ENCODE measurements at regions not wholly inside any gene's neighbourhood (a gene's known extent, or its start where the extent isn't known, plus 50 kb on each side); places are given as distances from the start of the nearest gene placed in this dataset.

- TF ChIP-seq POLR2A (IDR thresholded peaks at IDR 0.05) (no peak), CTCF (IDR thresholded peaks at IDR 0.05) (no peak)
- H3K27ac ChIP-seq: peak overlapping the region; percentile 25 to 66 (median 52)
- H3K36me3 ChIP-seq: no peaks in the 10 kb centered on the region
- H3K9me3 ChIP-seq: no peaks in the 10 kb centered on the region
- H3K4me1 ChIP-seq: peaks cover 18 to 84% (median 40%) of the 10 kb centered on the region in 3 donors
- 44 to 61% methylated on average over 4 to 9 of the region's 9 CpGs for WGBS, 2 donors
- intact Hi-C loops (cut with DNase I): no loop called here
- no peak for DNase-seq
- no peaks in the 10 kb centered on the region for H3K27me3 ChIP-seq
- H3K4me3 ChIP-seq: no peak overlapping the region
These were observed 169.0 kb downstream of the SYK start for GRCh38 chr9:90970608-90971007.

GRCh38 chr9:90972057-90972456 lies 170.4 kb downstream of the SYK start:
- H3K36me3 ChIP-seq: no peaks in the 10 kb centered on the region
- peak overlapping the region in 3 of 4 donors; percentile 25 to 66 (median 35) for H3K27ac ChIP-seq
- intact Hi-C loops (cut with DNase I): no loop called here
- 65 to 67% methylated on average over 6 of the region's 6 CpGs for WGBS, 2 donors
- TF ChIP-seq CTCF (IDR thresholded peaks at IDR 0.05) (no peak), POLR2A (IDR thresholded peaks at IDR 0.05) (no peak)
- no peak overlapping the region for H3K4me3 ChIP-seq
- no peaks in the 10 kb centered on the region for H3K27me3 ChIP-seq
- no peaks in the 10 kb centered on the region for H3K9me3 ChIP-seq
- peaks cover 10 to 69% (median 30%) of the 10 kb centered on the region in 3 donors for H3K4me1 ChIP-seq
- no peak for DNase-seq

GRCh38 chr9:90974016-90974415 lies 172.4 kb downstream of the SYK start:
- no peaks in the 10 kb centered on the region for H3K36me3 ChIP-seq
- intact Hi-C loops (cut with DNase I): no loop called here
- peaks cover 10 to 63% (median 26%) of the 10 kb centered on the region in 3 donors for H3K4me1 ChIP-seq
- DNase-seq: no peak
- no peaks in the 10 kb centered on the region for H3K27me3 ChIP-seq
- TF ChIP-seq POLR2A (IDR thresholded peaks at IDR 0.05) (no peak), CTCF (IDR thresholded peaks at IDR 0.05) (no peak)
- no peaks in the 10 kb centered on the region for H3K9me3 ChIP-seq
- WGBS, 2 donors: 57 to 59% methylated on average over 5 of the region's 5 CpGs
- H3K4me3 ChIP-seq: no peak overlapping the region
- peak overlapping the region; percentile 25 to 73 (median 58) for H3K27ac ChIP-seq

- H3K27ac ChIP-seq: peak overlapping the region in 3 of 4 donors; percentile 25 to 73 (median 73)
- no peak overlapping the region for H3K4me3 ChIP-seq
- H3K27me3 ChIP-seq: no peaks in the 10 kb centered on the region
- no peaks in the 10 kb centered on the region for H3K9me3 ChIP-seq
- no peak for DNase-seq
- intact Hi-C loops (cut with DNase I): no loop called here
- WGBS, 2 donors: 66 to 83% methylated on average over 8 to 9 of the region's 9 CpGs
- H3K4me1 ChIP-seq: peaks cover 10 to 56% (median 26%) of the 10 kb centered on the region in 3 donors
- H3K36me3 ChIP-seq: no peaks in the 10 kb centered on the region
- TF ChIP-seq CTCF (IDR thresholded peaks at IDR 0.05) (no peak), POLR2A (IDR thresholded peaks at IDR 0.05) (no peak)
These were observed 173.1 kb downstream of the SYK start for GRCh38 chr9:90974643-90975245.

- peaks cover 9 to 44% (median 22%) of the 10 kb centered on the region in 3 donors for H3K4me1 ChIP-seq
- H3K27me3 ChIP-seq: no peaks in the 10 kb centered on the region
- no peak overlapping the region for H3K27ac ChIP-seq
- no peak for TF ChIP-seq POLR2A (IDR thresholded peaks at IDR 0.05)
- TF ChIP-seq CTCF (IDR thresholded peaks at IDR 0.05): no peak
- intact Hi-C loops (cut with DNase I): no loop called here
- no peaks in the 10 kb centered on the region for H3K36me3 ChIP-seq
- H3K4me3 ChIP-seq: no peak overlapping the region
- no peak for DNase-seq
- 87 to 95% methylated on average over 15 to 16 of the region's 22 CpGs for WGBS, 2 donors
- H3K9me3 ChIP-seq: no peaks in the 10 kb centered on the region
These were observed 174.3 kb downstream of the SYK start for GRCh38 chr9:90975781-90976538.

Data from esophagus squamous epithelium (tissue), 5 donors.